Progenitor cell of endocrine pancreas (in vitro differentiated cells): ENCODE measurements at regions not wholly inside any gene's neighbourhood (a gene's known extent, or its start where the extent isn't known, plus 50 kb on each side); places are given as distances from the start of the nearest gene placed in this dataset.

Source experiments
- DNase-seq: peaks from one replicate; pipeline ENCODE4 v3.0.0; 2021; ENCODE audit warnings: low spot score; ENCODE audit not compliant: unreplicated experiment
- H3K27ac Mint-ChIP-seq: 2 replicates; pipeline ENCODE4 v1.8.0; 2021; ENCODE audit warnings: mild to moderate bottlenecking, moderate library complexity, mixed read lengths
- H3K27me3 Mint-ChIP-seq: 2 replicates; pipeline ENCODE4 v1.8.0; 2021; ENCODE audit warnings: mixed read lengths
- H3K36me3 Mint-ChIP-seq: 2 replicates; pipeline ENCODE4 v1.8.0; 2022; ENCODE audit warnings: mixed read lengths; ENCODE audit not compliant: insufficient read depth
- H3K4me1 Mint-ChIP-seq: 2 replicates; pipeline ENCODE4 v1.8.0; 2021; ENCODE audit warnings: low read depth, mixed read lengths
- H3K4me3 Mint-ChIP-seq: 2 replicates; pipeline ENCODE4 v1.8.0; 2021; ENCODE audit warnings: low read depth, mild to moderate bottlenecking, moderate library complexity, mixed read lengths
- H3K9me3 Mint-ChIP-seq: 2 replicates; pipeline ENCODE4 v1.8.0; 2021; ENCODE audit warnings: low read depth, mixed read lengths
- CTCF ChIP-seq: fragments of 200-600 bp; sonication (generic); IDR thresholded peaks from one replicate; pipeline ENCODE4 v1.5.0; 2021; ENCODE audit warnings: antibody characterized with exemption, mild to moderate bottlenecking; ENCODE audit not compliant: unreplicated experiment

DNA sequence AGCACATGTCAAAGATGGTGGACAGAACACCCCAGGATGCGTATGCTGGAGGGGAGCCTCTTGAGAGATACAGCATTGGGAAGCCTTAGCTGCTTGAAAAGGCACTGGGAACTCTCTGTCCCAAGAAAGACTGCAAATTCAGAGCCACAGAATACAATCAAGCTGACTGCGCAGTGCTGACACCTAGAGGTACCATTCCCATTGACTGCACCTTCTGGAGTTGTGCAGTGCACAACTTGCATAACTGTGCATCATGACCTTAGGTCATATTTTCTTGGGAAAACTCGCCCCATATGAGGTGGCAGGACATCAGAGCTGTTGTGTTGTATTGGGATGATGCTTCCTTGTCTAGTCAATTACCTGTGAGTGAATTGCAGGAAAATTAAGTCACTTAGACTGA is 646.5 kb upstream of the NOX3 start:
- Mint-ChIP-seq H3K9me3 (no peaks in the 10 kb centered on the region), H3K27ac (no peak overlapping the region), H3K4me3 (no peak overlapping the region), H3K36me3 (no peaks in the 10 kb centered on the region), H3K4me1 (no peaks in the 10 kb centered on the region), H3K27me3 (no peaks in the 10 kb centered on the region)
- TF ChIP-seq CTCF: peak; percentile 28
- DNase-seq: no peak

DNA sequence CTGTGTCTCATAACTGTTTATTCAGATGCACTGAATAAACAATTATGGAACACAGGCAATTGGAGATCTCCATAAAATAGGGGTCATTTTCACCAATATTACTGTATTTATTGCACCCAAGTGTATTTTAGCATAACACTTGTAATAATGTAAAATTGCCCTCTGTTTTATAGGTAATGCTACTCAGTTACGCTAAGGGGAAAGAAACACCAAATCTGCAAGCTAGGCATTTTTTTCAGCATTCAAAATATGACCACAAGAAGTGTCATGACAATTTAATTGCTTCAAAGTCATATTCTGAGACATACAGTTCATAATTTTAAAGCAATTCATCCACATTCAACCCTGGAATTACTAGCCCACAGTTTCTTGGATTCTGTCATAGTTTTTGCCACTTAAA is 643.2 kb upstream of the NOX3 start:
- H3K4me1 Mint-ChIP-seq: no peaks in the 10 kb centered on the region
- no peaks in the 10 kb centered on the region for H3K27me3 Mint-ChIP-seq
- DNase-seq: no peak
- no peaks in the 10 kb centered on the region for H3K9me3 Mint-ChIP-seq
- no peak overlapping the region for H3K4me3 Mint-ChIP-seq
- no peak overlapping the region for H3K27ac Mint-ChIP-seq
- H3K36me3 Mint-ChIP-seq: no peaks in the 10 kb centered on the region
- no peak for TF ChIP-seq CTCF

- TF ChIP-seq CTCF: no peak
- no peak for DNase-seq
- H3K36me3 Mint-ChIP-seq: peaks cover 7% of the 10 kb centered on the region
- no peak overlapping the region for H3K27ac Mint-ChIP-seq
- no peak overlapping the region for H3K4me3 Mint-ChIP-seq
- peaks cover 41% of the 10 kb centered on the region for H3K9me3 Mint-ChIP-seq
- H3K27me3 Mint-ChIP-seq: no peaks in the 10 kb centered on the region
- H3K4me1 Mint-ChIP-seq: no peaks in the 10 kb centered on the region
These were observed 631.8 kb upstream of the NOX3 start for GRCh38 chr6:156087487-156087886.

GRCh38 chr6:156082012-156082411 is 626.4 kb upstream of the NOX3 start:
- peaks cover 3% of the 10 kb centered on the region for H3K4me1 Mint-ChIP-seq
- no peak for DNase-seq
- no peak overlapping the region for H3K4me3 Mint-ChIP-seq
- H3K9me3 Mint-ChIP-seq: peaks cover 7% of the 10 kb centered on the region
- no peak for TF ChIP-seq CTCF
- no peaks in the 10 kb centered on the region for H3K36me3 Mint-ChIP-seq
- H3K27me3 Mint-ChIP-seq: no peaks in the 10 kb centered on the region
- no peak overlapping the region for H3K27ac Mint-ChIP-seq

DNA sequence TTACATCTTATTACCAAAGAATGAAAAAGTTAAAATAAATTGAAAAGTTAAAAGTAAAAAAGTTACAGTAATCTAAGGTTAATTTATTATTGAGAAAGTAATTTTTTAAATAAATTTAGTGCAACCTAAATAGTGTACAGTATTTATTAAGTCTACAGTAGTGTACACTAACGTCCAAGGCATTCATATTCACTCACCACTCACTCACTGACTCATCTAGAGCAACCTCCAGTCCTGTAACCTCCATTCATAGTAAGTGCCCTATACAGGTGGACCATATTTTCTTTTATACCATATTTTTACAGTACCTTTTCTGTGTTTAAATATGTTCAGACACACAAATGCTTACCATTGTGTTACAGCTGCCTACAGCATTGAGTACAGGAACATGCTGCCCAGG is 624.7 kb upstream of the NOX3 start:
- H3K4me1 Mint-ChIP-seq: peaks cover 3% of the 10 kb centered on the region
- no peaks in the 10 kb centered on the region for H3K9me3 Mint-ChIP-seq
- H3K27me3 Mint-ChIP-seq: no peaks in the 10 kb centered on the region
- no peak overlapping the region for H3K4me3 Mint-ChIP-seq
- no peak for DNase-seq
- H3K27ac Mint-ChIP-seq: no peak overlapping the region
- H3K36me3 Mint-ChIP-seq: no peaks in the 10 kb centered on the region
- TF ChIP-seq CTCF: no peak
